GM12801 (cell line): ENCODE measurements at regions not wholly inside any gene's neighbourhood (a gene's known extent, or its start where the extent isn't known, plus 50 kb on each side); places are given as distances from the start of the nearest gene placed in this dataset.

Experiments
- TF ChIP-seq, protein P1 (sequence below): IDR thresholded peaks from one replicate; pipeline ENCODE4 v1.5.1; 2011; ENCODE audit warnings: control low read depth; ENCODE audit not compliant: insufficient read length; ENCODE audit errors: extremely low read depth

- TF ChIP-seq, protein P1, sequence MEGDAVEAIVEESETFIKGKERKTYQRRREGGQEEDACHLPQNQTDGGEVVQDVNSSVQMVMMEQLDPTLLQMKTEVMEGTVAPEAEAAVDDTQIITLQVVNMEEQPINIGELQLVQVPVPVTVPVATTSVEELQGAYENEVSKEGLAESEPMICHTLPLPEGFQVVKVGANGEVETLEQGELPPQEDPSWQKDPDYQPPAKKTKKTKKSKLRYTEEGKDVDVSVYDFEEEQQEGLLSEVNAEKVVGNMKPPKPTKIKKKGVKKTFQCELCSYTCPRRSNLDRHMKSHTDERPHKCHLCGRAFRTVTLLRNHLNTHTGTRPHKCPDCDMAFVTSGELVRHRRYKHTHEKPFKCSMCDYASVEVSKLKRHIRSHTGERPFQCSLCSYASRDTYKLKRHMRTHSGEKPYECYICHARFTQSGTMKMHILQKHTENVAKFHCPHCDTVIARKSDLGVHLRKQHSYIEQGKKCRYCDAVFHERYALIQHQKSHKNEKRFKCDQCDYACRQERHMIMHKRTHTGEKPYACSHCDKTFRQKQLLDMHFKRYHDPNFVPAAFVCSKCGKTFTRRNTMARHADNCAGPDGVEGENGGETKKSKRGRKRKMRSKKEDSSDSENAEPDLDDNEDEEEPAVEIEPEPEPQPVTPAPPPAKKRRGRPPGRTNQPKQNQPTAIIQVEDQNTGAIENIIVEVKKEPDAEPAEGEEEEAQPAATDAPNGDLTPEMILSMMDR, result no peak
Observed at GRCh38 chr5:103667068-103667467, 104.5 kb upstream of the NUDT12 start.

DNA sequence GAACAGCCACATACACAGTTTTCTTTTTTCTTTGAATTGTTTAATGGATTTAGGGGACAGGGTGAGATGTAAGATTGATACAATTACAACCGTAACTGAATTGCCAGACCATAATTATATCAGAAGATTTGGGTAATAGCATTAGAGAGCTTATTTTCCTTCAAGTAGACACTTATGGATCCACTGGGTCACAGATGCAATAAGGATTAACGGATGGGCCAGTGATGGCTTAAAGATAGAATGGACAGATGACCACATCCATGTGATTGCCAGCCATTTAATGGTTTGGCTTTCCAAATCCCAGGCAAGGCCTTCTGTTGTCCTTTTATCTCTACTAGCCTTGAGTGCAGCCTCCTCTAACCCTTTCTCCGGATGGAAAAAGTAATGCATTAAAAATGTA, 94.7 kb upstream of the NUDT12 start:
- TF ChIP-seq, protein P1, result no peak

- TF ChIP-seq, protein P1, result no peak
Observed at GRCh38 chr5:103648086-103648485, 85.5 kb upstream of the NUDT12 start.

GRCh38 chr5:103646698-103647614, 84.4 kb upstream of the NUDT12 start:
- TF ChIP-seq, protein P1, result no peak

GRCh38 chr5:103645816-103646215, 83.2 kb upstream of the NUDT12 start:
- TF ChIP-seq, protein P1, result no peak

DNA sequence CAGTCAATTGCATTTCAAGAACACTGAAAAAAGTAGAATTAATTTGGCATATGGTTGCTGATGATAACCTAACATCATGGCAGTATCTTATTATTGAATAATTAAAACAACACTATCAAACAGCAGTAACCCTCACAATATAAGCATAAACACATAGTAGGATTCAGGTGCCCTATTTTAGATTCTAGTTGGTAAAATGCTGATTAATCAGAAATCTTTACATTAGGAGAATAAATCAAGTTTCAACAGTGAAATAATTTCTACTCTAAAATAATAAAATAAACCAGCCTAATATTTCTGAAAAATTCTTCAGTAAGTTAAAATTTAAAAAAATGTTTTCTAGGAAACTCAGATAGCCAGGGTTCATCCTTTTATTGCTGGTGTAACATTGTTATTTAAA, 76.4 kb upstream of the NUDT12 start:
- TF ChIP-seq, protein P1, result no peak

- TF ChIP-seq, protein P1, result no peak
Observed at GRCh38 chr5:103624675-103625074, 62.1 kb upstream of the NUDT12 start.
